ENCODE measurements at regions not wholly inside any gene's neighbourhood (a gene's known extent, or its start where the extent isn't known, plus 50 kb on each side); places are given as distances from the start of the nearest gene placed in this dataset.

GRCh38 chr6:133187114-133187513 is 54.0 kb upstream of the EYA4 start:
- TF ChIP-seq CTCF (IDR thresholded peaks at IDR 0.05) (no peak), EZH2 (IDR thresholded peaks at IDR 0.05; ENCODE audit: borderline replicate concordance, insufficient read depth, low read depth, low read length, poor library complexity, severe bottlenecking) (no peak)
